ENCODE measurements at regions not wholly inside any gene's neighbourhood (a gene's known extent, or its start where the extent isn't known, plus 50 kb on each side); places are given as distances from the start of the nearest gene placed in this dataset.
"Not testable (repeated sequence)": the region's sequence is repeated elsewhere in the genome, so short reads cannot be mapped to it uniquely, and the experiment has no call there.

DNA sequence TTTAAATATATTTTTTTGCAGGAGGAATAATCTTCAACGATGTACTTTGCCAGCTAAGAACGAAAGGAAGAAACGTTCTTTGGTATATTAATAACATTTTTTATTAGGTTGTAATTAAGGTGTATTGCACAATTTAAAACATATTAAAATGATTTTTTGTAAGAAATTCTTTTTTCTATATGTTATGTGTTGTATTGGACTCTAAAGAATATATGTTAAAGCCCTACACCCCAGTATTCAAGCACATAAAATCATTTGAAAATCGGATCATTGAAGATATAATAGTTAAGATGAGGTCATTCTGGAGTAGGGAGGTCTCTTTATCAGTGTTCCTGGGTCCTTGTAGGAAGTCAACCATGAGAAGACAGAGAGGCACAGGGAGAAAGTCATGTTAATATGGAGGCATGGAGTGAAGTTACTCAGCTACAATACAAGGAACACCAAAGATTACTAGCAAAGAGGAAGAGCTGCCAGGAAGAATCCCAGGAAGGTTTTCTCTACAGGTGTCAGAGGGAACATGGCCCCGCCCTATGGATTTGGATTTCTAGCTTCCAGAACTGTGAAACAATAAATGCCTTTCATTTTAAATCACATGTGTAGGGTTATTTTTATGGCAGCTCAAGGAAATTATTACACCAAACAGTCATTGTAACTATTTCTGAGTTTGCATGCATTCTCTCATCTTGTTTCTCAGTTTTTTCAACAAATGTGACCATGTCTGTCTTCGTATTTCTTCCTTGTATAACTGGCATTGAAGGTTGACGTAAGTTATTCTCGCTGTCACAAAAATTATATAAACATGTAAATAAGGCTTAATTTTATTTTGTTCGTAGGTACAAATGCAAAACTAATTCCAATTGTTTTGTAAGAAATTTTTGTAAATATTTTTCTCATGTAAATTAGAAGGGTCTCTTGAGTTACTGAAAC is 75.4 kb upstream of the VPREB1 start:
- no peak for DNase-seq

DNA sequence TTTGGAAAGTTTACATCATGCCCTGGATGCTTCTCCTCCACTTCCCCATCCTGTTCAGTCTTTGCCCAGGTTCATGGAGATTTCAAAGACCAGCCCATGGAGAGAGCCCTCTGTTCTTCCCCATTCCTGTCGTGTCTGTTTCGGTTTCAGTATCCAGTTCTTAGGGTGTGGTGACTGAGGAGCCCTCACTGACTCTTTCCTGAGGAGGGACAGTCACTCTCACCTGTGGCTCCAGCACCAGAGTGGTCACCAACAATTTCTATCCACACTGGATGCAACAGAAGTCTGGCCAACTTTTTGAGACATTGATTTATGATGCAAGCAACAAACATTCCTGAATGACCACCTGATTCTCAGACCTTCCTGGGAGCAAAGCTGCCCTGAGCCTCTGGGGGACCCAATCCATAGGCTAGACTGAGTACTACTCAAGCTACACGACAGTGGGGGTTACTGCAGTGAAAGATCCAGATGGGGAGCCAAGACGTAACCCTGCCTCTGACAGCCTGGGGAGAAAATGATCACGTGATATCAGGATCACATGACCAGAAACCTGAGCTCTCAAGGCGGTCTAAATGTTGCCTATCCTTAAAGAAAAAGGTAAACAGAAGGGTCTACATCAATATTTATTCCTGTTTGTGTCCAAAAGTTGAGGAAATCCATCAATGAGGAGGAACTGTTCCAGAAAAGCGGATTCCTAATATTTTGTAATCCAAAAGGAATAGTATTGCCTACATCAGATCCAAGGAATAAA is 76.2 kb upstream of the VPREB1 start:
- no peak for DNase-seq

DNA sequence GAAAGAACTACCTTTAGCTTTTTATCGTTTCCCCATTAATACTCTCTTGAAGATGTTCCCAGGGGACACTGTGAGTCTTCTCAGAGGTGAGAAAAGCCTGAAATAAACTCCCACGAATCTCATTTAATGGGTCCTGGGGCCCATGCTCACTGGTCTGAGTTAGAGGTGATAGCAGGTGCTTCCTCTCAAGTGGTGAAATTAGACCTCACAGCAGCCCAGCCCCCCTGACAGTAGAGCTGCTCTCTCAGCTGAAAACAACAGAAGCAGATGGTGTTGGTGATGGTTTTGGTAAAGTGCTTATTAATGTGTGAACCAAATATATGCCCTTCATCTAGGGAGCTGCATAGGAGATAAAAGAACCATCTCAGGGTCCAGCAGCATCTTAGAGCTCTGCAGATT is 76.8 kb upstream of the VPREB1 start:
- no peak for DNase-seq

DNA sequence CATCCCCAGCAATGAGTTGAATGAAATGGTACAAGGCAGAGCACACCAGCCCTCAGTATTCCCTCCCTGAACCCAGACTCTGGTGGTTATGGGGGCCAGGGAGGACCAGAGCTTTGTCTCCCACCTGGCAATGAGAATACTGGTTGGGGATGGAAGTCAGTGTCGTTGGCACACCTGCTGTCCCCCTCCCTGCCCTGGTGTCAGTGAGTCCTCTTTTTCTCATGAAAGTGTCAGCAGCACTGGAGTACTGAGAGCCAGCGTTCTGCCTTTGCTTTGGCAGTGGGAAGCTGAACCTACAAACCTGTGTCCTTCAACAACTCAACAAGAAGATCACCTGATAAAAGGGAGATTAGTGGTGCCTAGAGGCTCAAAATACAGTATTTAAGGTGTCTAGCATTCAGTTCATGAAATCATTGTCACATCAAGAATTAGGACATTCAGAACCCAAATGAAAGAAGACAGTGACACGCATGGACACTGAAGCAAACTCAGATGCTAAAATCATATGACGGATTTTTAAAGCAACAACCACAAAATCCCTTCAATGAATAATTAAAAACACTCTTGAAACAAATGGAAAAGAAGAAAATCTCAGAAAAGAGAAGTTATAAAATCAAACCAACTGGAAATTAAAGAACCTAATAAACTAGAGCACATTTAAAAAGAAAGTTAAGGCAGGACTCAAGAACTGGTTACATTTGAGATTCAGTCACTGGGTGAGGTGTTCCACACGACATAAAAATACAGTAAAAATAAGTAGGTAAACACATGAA is 77.5 kb upstream of the VPREB1 start:
- no peak for DNase-seq

DNA sequence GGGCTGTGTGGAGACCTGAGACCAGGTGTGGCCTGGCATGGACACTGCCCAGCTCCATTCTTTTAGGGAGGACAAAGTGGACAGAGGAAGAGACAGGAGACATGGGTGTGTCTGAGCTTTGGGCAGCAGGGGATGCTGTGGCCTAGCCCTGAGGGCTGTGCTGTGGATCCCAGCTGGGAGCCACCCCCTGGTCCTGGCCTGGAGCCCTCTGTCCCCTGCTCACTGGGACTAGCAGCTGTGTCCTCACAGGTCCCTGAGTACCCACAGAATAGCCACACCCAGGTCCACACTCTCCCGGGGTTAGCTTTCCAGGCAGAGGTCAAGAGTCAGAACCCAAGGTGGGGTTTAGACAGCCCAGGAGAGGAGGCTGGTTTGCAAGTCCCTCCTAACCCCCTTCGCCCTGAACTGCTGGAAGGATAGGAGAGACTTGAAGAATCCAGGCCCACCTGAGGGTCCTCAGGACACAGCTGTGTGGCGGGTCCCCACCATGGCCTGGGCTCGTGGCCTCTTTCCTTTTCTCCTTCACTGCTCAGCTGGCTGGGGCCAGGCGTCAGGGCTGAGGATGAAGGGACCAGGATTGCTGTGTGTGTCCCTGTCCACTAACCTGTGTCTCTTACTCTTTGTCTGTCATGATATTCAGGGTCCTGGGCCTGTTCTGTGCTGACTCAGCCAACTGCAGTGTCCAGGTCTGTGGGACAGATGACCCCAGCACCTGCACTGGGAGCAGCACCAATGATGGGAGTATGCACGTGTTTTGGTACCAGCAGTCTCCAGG is 78.5 kb upstream of the VPREB1 start:
- DNase-seq: no peak

DNA sequence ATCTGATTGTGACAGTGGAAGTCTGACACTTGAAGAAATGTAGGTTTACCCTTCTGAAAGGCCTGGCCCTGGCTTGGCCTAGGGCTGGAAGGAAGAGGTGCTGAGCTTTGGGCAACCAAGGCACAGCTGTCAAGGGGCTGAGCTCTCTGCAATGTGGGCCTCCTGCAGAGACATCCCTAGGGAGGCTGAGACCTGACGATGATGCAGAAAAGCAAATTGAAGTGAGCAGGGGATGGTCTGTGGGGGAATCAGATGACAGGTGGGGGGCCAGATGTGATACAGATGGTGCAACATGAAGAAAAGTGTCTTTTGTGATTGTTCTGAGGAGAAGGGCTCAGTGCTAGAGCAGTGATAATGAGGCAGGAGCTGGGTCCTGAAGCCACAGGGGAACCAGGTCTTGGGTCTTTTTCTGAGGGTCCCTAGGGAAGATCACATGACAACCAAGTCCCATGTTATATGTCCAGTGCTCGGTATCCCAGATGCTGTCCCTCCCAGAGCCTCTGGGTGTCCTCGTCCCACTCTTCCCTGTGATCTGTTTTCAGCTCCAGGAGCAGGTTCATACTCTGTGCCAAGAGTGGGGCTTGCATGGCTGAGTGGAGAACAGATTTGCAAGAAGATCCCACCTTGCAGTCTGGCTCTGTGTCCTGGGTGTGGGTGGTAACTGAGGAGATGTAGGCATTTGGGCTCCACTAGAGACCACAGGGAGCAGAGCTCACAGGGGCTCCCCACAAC is 79.9 kb upstream of the VPREB1 start:
- no peak for DNase-seq

DNA sequence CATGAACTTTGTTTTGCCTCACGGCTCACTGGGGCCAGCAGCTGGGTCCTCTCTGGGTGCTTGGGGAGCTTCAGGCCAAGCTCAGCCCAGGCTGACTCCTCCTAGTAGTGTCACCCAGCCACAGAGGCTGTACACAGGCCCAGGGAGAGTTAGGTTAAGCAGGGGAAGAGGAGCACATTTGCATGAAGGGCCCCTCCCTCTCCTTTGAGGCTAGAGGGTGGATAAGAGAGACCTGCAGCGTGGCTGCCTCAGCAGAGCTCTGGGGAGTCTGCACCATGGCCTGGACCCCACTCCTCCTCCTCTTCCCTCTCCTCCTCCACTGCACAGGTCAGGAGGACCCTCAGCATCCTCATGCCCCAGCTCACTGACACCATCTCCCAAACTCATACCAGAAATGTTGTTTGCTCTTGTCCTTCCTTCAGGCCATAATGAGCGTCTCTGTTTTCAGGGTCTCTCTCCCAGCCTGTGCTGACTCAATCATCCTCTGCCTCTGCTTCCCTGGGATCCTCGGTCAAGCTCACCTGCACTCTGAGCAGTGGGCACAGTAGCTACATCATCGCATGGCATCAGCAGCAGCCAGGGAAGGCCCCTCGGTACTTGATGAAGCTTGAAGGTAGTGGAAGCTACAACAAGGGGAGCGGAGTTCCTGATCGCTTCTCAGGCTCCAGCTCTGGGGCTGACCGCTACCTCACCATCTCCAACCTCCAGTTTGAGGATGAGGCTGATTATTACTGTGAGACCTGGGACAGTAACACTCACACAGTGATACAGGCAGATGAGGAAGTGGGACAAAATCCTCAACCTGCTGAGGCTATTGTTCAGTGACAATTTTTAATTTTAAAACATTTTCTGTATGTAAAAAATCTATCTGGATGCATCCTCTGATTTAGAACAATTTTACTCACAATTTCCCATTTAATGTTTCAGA is 82.4 kb upstream of the VPREB1 start:
- no peak for DNase-seq

DNA sequence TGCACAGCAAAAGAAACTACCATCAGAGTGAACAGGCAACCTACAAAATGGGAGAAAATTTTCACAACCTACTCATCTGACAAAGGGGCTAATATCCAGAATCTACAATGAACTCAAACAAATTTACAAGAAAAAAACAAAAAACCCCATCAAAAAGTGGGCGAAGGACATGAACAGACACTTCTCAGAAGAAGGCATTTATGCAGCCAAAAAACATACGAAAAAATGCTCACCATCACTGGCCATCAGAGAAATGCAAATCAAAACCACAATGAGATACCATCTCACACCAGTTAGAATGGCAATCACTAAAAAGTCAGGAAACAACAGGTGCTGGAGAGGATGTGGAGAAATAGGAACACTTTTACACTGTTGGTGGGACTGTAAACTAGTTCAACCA is 83.8 kb upstream of the VPREB1 start:
- DNase-seq: not testable (repeated sequence)

DNA sequence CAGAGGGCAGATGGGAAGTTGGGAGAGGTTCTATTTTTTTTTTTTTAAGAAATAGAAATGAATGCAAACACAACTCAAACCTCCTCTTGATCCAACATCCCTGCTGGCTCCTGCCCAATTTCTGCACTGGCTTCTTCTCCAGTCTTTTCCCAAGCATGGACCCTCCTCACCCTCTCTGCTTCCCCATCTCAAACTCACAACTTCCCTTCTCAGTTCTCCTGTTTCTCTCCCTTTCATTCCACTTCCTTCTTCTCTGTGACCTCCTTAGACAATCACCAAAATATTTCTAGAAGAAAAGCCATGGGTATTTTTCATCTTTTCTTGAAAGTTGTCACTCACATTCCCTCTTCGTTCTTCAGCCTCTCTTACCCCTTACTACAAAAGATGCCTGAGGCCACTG is 85.2 kb upstream of the VPREB1 start:
- DNase-seq: no peak

DNA sequence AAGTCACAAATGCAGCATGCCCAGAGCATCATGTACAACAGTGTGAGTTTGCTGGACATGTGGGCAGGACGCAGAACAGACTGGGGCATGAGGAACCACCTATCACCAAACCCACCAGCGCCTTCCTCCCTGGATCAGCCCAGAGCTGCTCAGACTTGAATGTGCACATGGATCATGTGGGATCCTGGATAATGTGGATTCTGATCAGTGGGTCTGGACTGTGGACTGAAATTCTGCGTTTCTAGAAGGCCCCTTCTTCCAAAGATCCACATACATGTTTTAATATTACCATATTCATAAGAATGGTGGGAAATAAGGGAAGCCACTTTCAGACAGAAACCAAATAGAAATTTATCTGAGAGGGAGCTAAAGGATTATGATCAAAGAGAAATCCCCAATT is 85.6 kb upstream of the VPREB1 start:
- no peak for DNase-seq

DNA sequence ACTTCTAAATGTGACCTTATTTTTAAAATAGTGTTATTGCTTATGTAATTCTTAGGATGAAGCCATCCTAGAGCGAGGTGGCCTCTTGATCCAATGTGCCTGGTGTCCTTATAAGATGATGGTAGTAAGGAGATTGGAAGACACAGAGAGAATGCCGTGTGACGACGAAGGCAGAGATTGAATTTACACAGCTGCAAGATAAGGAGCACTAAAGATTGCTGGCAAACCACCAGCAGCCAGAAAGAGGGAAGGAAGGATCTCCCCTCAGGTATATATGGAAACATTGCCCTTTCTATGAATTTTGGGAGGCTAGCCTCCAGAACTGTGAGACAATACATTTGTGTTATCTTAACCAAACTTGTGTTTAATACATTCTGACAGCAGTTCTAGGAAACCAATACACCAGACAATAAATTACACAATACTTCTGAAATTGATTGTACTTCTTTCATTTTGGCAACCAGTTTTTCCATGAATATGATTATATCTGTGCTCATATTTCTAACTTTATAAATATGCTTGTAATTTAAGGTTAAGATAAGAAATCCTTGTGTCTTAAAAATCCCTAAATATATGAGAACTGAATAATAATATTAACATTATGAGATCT is 86.3 kb upstream of the VPREB1 start:
- DNase-seq: no peak

DNA sequence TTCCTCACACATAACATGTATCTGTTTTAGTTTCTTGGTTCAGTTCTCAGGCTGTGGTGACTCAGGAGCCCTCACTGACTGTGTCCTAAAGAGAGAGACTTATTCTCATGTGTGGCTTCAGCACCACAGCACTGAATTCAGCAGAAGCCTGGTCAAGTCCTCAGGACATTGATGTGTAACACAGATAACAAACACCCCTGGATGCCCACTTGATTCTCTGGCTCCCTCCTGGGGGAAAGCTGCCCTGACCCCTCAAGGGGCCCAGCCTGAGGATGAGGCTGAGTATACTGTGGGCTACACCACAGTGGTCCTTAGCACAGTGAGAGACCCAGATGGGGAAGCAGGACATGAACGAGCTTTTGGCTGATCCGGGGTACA is 87.2 kb upstream of the VPREB1 start:
- DNase-seq: no peak

DNA sequence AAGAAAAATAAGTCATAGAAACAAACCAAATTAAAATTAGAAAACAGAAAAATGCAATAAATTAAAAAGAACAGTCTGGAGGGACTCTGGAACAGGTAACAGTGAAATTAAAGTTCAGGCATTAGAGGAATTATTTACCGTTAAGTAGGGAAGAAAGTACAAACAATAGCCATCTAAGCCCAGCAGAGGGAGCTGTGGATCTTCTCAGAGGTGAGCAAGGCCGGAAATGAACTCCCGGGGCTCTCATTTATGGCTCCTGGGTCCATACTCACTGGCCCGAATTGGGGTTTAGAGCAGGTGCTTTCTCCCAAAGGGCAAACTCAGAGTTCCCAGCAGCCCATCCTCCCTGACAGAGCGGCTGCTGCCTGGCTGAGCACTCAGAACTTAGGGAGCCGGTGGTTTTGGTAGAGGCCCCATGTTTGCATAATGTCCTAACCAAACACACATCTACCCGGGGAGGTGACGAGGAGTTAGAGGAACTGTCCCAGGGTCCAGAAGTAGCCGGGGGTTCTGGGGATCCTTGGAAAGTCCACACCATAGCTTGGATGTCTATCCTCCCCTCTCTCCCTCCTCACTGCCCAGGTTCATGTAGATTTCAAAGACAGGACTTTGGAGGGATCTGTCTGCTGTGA is 87.8 kb upstream of the VPREB1 start:
- DNase-seq: peak; percentile 42

DNA sequence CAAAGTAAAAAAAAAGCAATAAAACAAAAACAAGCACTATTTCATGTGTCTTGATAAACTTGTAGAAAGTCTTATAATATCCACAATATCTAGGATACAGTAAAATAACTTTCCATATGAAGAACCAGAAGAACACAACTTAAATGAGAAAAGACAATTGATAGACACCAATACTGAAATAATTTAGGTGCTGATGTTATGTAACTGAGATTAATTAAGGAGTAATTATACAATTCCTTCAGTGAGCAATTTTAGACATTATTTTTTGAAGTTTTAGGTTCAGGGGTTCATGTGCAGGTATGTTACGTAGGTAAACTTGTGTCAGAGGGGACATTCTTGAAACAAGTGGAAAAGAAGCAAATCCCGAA is 88.3 kb upstream of the VPREB1 start:
- no peak for DNase-seq

DNA sequence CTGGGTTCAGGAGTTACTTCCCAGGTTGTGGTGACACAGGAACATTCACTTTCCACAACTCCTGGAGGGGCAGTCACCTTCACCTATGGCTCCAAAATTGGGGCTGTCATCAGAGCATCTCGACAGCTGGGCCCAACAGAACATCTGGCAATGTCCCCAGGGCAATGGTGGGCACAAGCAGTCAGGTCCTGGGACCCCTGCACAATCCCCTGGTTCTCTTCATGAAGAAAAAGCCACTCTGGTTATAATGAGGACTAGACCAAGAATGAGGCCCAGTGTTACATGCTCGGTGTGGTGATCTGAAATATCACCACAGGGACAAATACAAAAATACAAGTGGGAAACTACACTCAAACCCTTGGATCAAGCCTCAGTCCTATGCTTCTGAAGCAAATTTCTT is 89.0 kb upstream of the VPREB1 start:
- DNase-seq: no peak

DNA sequence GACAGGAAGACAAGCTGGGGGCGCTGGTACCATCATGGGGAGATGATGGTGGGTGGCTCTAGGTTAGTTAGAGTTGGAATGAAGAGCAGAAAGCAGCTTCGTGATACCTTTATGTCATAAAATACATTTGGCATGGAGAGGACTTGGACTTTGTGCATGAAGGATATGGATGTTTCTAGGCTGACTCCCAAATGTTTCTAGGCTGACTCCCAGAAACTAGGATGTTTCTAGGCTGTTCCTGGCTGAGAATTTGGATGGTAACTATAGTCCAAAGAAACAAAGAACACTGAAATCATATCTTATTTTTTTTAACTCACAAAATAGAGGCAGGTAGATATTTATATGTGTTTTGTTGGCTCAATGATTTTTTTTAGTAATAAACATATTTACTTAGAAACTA is 89.4 kb upstream of the VPREB1 start:
- DNase-seq: no peak

DNA sequence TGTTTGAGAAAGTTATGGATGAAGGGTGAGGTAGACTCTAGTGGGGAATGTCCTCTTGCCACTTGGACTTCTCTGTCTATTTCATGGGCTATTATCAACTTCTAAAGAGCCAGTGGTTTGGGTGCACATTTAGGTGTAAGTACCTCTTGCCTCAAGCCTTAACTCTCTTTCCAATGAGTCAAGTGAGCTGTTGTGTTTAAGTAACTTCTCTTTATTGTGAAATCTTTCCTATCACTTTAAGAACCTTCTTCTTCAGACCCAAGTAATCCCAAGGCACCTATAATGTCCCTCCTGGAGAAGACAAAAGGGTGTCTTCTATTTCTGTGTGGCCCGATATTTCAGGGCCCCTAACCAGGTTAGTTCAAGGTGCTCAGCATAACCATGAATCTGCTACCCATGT is 90.5 kb upstream of the VPREB1 start:
- DNase-seq: no peak

DNA sequence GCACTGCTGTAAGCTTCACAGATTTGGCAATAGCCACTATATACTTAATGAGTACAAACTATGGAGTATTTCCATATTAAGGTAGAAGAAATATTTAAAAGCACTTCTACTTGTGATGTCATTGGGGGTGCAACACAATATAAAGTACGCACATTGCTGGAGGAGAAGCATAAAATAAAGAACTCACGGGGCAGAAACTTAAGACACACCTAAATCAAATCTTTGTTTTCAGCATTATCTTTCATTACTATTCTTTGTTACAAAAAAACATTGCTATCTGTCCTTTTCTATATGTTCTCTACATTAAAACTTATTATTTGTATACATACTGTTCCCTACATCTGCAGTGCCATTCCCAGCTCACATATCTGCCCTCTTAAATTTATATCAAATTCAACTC is 93.3 kb upstream of the VPREB1 start:
- DNase-seq: no peak

DNA sequence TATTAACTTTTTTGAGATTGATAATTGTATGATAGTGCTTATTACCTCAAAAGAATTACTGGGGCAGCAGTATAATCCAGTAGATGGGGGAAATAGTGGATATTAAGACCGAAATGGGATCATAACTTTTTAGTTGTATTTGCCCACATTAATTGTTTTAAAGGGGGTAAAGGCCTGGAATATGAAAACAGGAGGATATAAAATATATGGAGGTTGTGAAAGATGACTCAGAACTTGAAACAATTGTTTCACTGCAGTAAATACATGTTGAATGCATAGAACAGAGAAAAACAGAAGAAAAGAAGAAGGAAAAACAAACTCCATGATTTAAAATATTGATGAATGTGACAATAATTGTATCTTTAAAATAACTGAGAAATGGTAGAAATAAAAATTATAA is 94.1 kb upstream of the VPREB1 start:
- DNase-seq: no peak

DNA sequence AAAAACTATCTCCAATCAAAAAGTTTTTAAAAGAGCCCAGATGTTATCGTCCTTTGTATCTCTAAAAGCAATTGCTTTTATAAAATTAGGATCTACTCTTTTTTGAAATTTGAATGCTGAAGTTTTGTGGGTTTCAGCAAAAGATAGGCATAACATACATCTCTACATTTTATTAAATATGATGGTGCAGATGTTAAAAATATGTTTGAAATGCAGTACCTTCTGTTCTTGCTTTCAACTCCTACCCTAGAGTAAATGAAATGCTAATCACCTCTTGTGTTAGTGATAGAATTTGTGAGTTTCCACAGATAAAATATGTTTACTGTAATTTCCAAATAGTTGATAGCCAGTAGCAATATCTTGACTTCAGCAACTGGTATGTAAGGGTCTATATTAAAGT is 95.7 kb upstream of the VPREB1 start:
- no peak for DNase-seq
